T-cell (primary cell): ENCODE measurements at regions not wholly inside any gene's neighbourhood (a gene's known extent, or its start where the extent isn't known, plus 50 kb on each side); places are given as distances from the start of the nearest gene placed in this dataset.
"Not testable (repeated sequence)": the region's sequence is repeated elsewhere in the genome, so short reads cannot be mapped to it uniquely, and the experiment has no call there.

Source experiments
- ATAC-seq, 4 experiments: fragments of 200-7000 bp in 3 of 4; fragments of 150-1000 bp in 1 of 4; cut with Tn5 transposase; replicated peaks in 1 of 4; 1 replicate in 3 of 4; 2 replicates in 1 of 4; pipeline ENCODE4 v1.10.0; 2021; ENCODE audit warnings: moderate library complexity in 3 of 4, mild to moderate bottlenecking in 2 of 4, moderate number of reproducible peaks in 1 of 4
- CTCF ChIA-PET, 2 donors: fragments of 300-600 bp; sonication (Branson Sonifier 250); formaldehyde crosslinking; loops; one replicate each; lab custom pipeline; 2022; ENCODE audit warnings: antibody characterized with exemption in 2 of 2; lab: Charles Lee
- POLR2A ChIA-PET, 2 donors: fragments of 300-600 bp; sonication (Branson Sonifier 250); formaldehyde crosslinking; loops; one replicate each; lab custom pipeline; 2022; ENCODE audit warnings: antibody characterized with exemption in 2 of 2; lab: Charles Lee
- DNase-seq, 35 experiments: peaks; one replicate each; pipeline versions ENCODE4 v3.0.0 to v3.0.0-alpha.2; 2013 to 2023
- H3K27ac ChIP-seq: one replicate; pipeline ENCODE4 v1.5.1; 2013; ENCODE audit warnings: low read length
- H3K27me3 ChIP-seq, 2 experiments: replicated peaks in 1 of 2; 1 replicate in 1 of 2; 2 replicates in 1 of 2; pipeline versions ENCODE4 v1.6.1 to v1.7.0; 2013; ENCODE audit warnings: low read length in 1 of 2, mixed read lengths in 1 of 2; ENCODE audit not compliant: control insufficient read depth in 2 of 2, insufficient read depth in 2 of 2; ENCODE audit errors: extremely low read depth in 1 of 2
- H3K36me3 ChIP-seq, 2 donors: 1 replicate in 1 of 2; 2 replicates in 1 of 2; pipeline versions ENCODE4 v1.6.1 to v1.7.0; 2013; ENCODE audit warnings: low read length in 1 of 2; ENCODE audit not compliant: control insufficient read depth in 2 of 2, insufficient read depth in 1 of 2; ENCODE audit errors: extremely low read depth in 1 of 2
- H3K4me1 ChIP-seq, 2 experiments: 1 replicate in 1 of 2; 2 replicates in 1 of 2; pipeline versions ENCODE4 v1.6.1 to v1.7.0; 2013; ENCODE audit warnings: low read length in 2 of 2, mixed read lengths in 1 of 2; ENCODE audit not compliant: insufficient read depth in 2 of 2, control insufficient read depth in 1 of 2; ENCODE audit errors: extremely low read depth in 1 of 2
- H3K4me3 ChIP-seq, 2 donors: 1 replicate in 1 of 2; 2 replicates in 1 of 2; pipeline versions ENCODE4 v1.5.1 to v1.7.0; 2013; ENCODE audit warnings: mild to moderate bottlenecking in 2 of 2, low read length in 1 of 2, moderate library complexity in 1 of 2; ENCODE audit not compliant: control insufficient read depth in 1 of 2; ENCODE audit errors: extremely low read depth in 1 of 2
- H3K9me3 ChIP-seq: 2 replicates; pipeline ENCODE4 v1.7.0; 2013
- H3K27ac Mint-ChIP-seq, 2 donors: one replicate each; pipeline ENCODE4 v1.8.0; 2020 to 2021; ENCODE audit warnings: mild to moderate bottlenecking in 2 of 2, mixed read lengths in 2 of 2
- H3K27me3 Mint-ChIP-seq, 2 donors: one replicate each; pipeline ENCODE4 v1.8.0; 2021 to 2022; ENCODE audit warnings: mixed read lengths in 2 of 2
- H3K36me3 Mint-ChIP-seq: one replicate; pipeline ENCODE4 v1.8.0; 2021; ENCODE audit warnings: mixed read lengths
- H3K4me1 Mint-ChIP-seq, 3 donors: one replicate each; pipeline ENCODE4 v1.8.0; 2020 to 2022; ENCODE audit warnings: mixed read lengths in 3 of 3, mild to moderate bottlenecking in 1 of 3
- H3K4me3 Mint-ChIP-seq, 3 donors: one replicate each; pipeline ENCODE4 v1.8.0; 2020 to 2022; ENCODE audit warnings: mild to moderate bottlenecking in 3 of 3, mixed read lengths in 3 of 3, moderate library complexity in 3 of 3
- H3K9me3 Mint-ChIP-seq, 3 donors: one replicate each; pipeline ENCODE4 v1.8.0; 2020 to 2022; ENCODE audit warnings: mixed read lengths in 3 of 3
- WGBS: methylation state at CpG from one replicate; pipeline ENCODE4 v1.1.5; 2013; ENCODE audit warnings: missing lambda C conversion rate; ENCODE audit not compliant: insufficient coverage; 5-methylcytosine and 5-hydroxymethylcytosine counted together

GRCh38 chr3:75610773-75611172 is 53.4 kb upstream of the FRG2C start:
- peaks cover 0 to 8% (median 7%) of the 10 kb centered on the region in 3 donors for H3K9me3 Mint-ChIP-seq
- Histone ChIP-seq H3K4me3 (no peak overlapping the region), H3K27me3 (peaks cover 0 to 4% of the 10 kb centered on the region in 2 experiments), H3K4me1 (no peaks in the 10 kb centered on the region), H3K36me3 (no peaks in the 10 kb centered on the region), H3K27ac (no peak overlapping the region), H3K9me3 (no peaks in the 10 kb centered on the region)
- DNase-seq, result no peak
- H3K4me1 Mint-ChIP-seq, result no peaks in the 10 kb centered on the region
- H3K36me3 Mint-ChIP-seq, result no peaks in the 10 kb centered on the region
- H3K27ac Mint-ChIP-seq, result no peak overlapping the region
- WGBS, result no CpG with 5 or more reads among the region's 2 CpGs
- ChIA-PET CTCF (no interaction called here), POLR2A (no interaction called here)
- no peak for ATAC-seq
- H3K27me3 Mint-ChIP-seq, result peaks cover 0 to 7% of the 10 kb centered on the region in 2 donors
- H3K4me3 Mint-ChIP-seq, result no peak overlapping the region

GRCh38 chr3:75611724-75612460 is 52.2 kb upstream of the FRG2C start:
- H3K4me3 ChIP-seq, ATAC-seq, H3K36me3 ChIP-seq, H3K9me3 ChIP-seq, H3K36me3 Mint-ChIP-seq, H3K27ac ChIP-seq, CTCF ChIA-PET, H3K9me3 Mint-ChIP-seq, POLR2A ChIA-PET, H3K27me3 ChIP-seq, H3K4me1 Mint-ChIP-seq, H3K4me3 Mint-ChIP-seq, H3K4me1 ChIP-seq, H3K27me3 Mint-ChIP-seq, DNase-seq, H3K27ac Mint-ChIP-seq: not testable (repeated sequence)
- 83% methylated on average over 3 of the region's 25 CpGs for WGBS
